IMR-90 (cell line): ENCODE measurements at regions not wholly inside any gene's neighbourhood (a gene's known extent, or its start where the extent isn't known, plus 50 kb on each side); places are given as distances from the start of the nearest gene placed in this dataset.

Experiments used
- ATAC-seq: fragments of 200-7000 bp; cut with Tn5 transposase; 2 replicates; pipeline ENCODE4 v1.9.1; 2020; ENCODE audit warnings: low read depth, mild to moderate bottlenecking, moderate library complexity
- BruUV-seq: library from RNA; stranded (reverse); fragments of 400-500 nt; replicated peaks from 2 replicates; lab custom pipeline; 2021; lab: Mats Ljungman, UMichigan
- CTCF ChIA-PET: fragments of 300-600 bp; formaldehyde crosslinking; extraction: SDS; loops from one replicate; lab custom pipeline; 2021; ENCODE audit warnings: antibody characterized with exemption; lab: Yijun Ruan, JAX
- POLR2A ChIA-PET: fragments of 300-600 bp; sonication (Branson Sonifier 250); formaldehyde crosslinking; loops from one replicate; lab custom pipeline; 2022; ENCODE audit warnings: antibody characterized with exemption; ENCODE audit not compliant: unreplicated experiment; lab: Charles Lee
- DNase-seq: peaks from one replicate; pipeline ENCODE4 v3.0.0; 2013
- H2AFZ ChIP-seq: replicated peaks from 2 replicates; pipeline ENCODE3; 2013; ENCODE audit warnings: low read length, mild to moderate bottlenecking; ENCODE audit not compliant: poor library complexity
- H2AK5ac ChIP-seq: 2 replicates; pipeline ENCODE4 v1.6.1; 2013; ENCODE audit warnings: low read depth, low read length, inconsistent platforms
- H2AK9ac ChIP-seq: replicated peaks from 2 replicates; pipeline ENCODE3; 2013; ENCODE audit warnings: mild to moderate bottlenecking, low read depth, low read length, moderate library complexity; ENCODE audit not compliant: poor library complexity
- H2BK120ac ChIP-seq: 2 replicates; pipeline ENCODE4 v1.6.1; 2013; ENCODE audit warnings: low read depth, low read length, inconsistent platforms
- H2BK15ac ChIP-seq: 3 replicates; pipeline ENCODE4 v1.6.1; 2013; ENCODE audit warnings: low read depth, low read length, inconsistent platforms
- H2BK20ac ChIP-seq: 2 replicates; pipeline ENCODE4 v1.6.1; 2013; ENCODE audit warnings: low read depth, mild to moderate bottlenecking, inconsistent platforms, low read length, moderate library complexity
- H2BK5ac ChIP-seq: 2 replicates; pipeline ENCODE4 v1.6.1; 2013; ENCODE audit warnings: mild to moderate bottlenecking, low read depth, low read length, inconsistent platforms; ENCODE audit not compliant: poor library complexity, severe bottlenecking
- H3K14ac ChIP-seq: replicated peaks from 2 replicates; pipeline ENCODE4 v1.6.1; 2013; ENCODE audit warnings: low read depth, low read length, inconsistent platforms
- H3K18ac ChIP-seq: 2 replicates; pipeline ENCODE4 v1.6.1; 2013; ENCODE audit warnings: low read depth, low read length, control low read depth
- H3K23ac ChIP-seq: 2 replicates; pipeline ENCODE4 v1.6.1; 2013; ENCODE audit warnings: low read depth, low read length, inconsistent platforms
- H3K27ac ChIP-seq: 2 replicates; pipeline ENCODE4 v1.5.1; 2013; ENCODE audit warnings: mild to moderate bottlenecking, control low read depth, low read length; ENCODE audit not compliant: insufficient read depth
- H3K27me3 ChIP-seq: 2 replicates; pipeline ENCODE4 v1.6.1; 2013; ENCODE audit warnings: low read length; ENCODE audit not compliant: control insufficient read depth, insufficient read depth
- H3K36me3 ChIP-seq: 2 replicates; pipeline ENCODE4 v1.6.1; 2013; ENCODE audit warnings: low read length, mixed read lengths; ENCODE audit not compliant: control insufficient read depth, insufficient read depth
- H3K4ac ChIP-seq: 2 replicates; pipeline ENCODE4 v1.6.1; 2013; ENCODE audit warnings: low read depth, low read length, inconsistent platforms
- H3K4me1 ChIP-seq: 2 replicates; pipeline ENCODE4 v1.6.1; 2013; ENCODE audit warnings: low read length, mixed read lengths; ENCODE audit not compliant: control insufficient read depth, insufficient read depth
- H3K4me2 ChIP-seq: 2 replicates; pipeline ENCODE4 v1.6.1; 2013; ENCODE audit warnings: low read depth, mild to moderate bottlenecking, control low read depth, low read length, moderate library complexity
- H3K4me3 ChIP-seq: 2 replicates; pipeline ENCODE4 v1.5.1; 2013; ENCODE audit warnings: low read depth, mild to moderate bottlenecking, control low read depth, low read length, moderate library complexity; ENCODE audit not compliant: insufficient read depth
- H3K56ac ChIP-seq: 2 replicates; pipeline ENCODE4 v1.6.1; 2013; ENCODE audit warnings: low read length, inconsistent platforms; ENCODE audit not compliant: insufficient read depth; ENCODE audit errors: extremely low read depth
- H3K79me1 ChIP-seq, 2 experiments: 2 replicates each; pipeline ENCODE4 v1.6.1; 2013; ENCODE audit warnings: low read length in 2 of 2, inconsistent platforms in 1 of 2, low read depth in 1 of 2
- H3K9ac ChIP-seq: 2 replicates; pipeline ENCODE4 v1.6.1; 2013; ENCODE audit warnings: low read depth, low read length, control low read depth
- H3K9me1 ChIP-seq: 2 replicates; pipeline ENCODE4 v1.6.1; 2013; ENCODE audit warnings: low read length, inconsistent platforms; ENCODE audit not compliant: insufficient read depth
- H3K9me3 ChIP-seq: 2 replicates; pipeline ENCODE4 v1.6.1; 2013; ENCODE audit warnings: low read length; ENCODE audit not compliant: control insufficient read depth, insufficient read depth
- H4K20me1 ChIP-seq: 2 replicates; pipeline ENCODE4 v1.6.1; 2013; ENCODE audit warnings: low read length, inconsistent platforms; ENCODE audit not compliant: insufficient read depth
- H4K5ac ChIP-seq: 2 replicates; pipeline ENCODE4 v1.6.1; 2013; ENCODE audit warnings: mild to moderate bottlenecking, low read depth, low read length, control low read depth
- H4K8ac ChIP-seq, 2 experiments: 2 replicates each; pipeline ENCODE4 v1.6.1; 2013; ENCODE audit warnings: low read depth in 2 of 2, low read length in 2 of 2, control low read depth in 1 of 2, inconsistent platforms in 1 of 2
- H4K91ac ChIP-seq: 2 replicates; pipeline ENCODE4 v1.6.1; 2013; ENCODE audit warnings: low read depth, low read length, inconsistent platforms; ENCODE audit not compliant: insufficient read depth
- BHLHE40 ChIP-seq: fragments of 150-350 bp; IDR thresholded peaks from 2 replicates; pipeline ENCODE4 v1.6.1; 2016; ENCODE audit warnings: mild to moderate bottlenecking, low read depth, low read length
- CEBPB ChIP-seq: IDR thresholded peaks from 2 replicates; pipeline ENCODE4 v1.6.1; 2012; ENCODE audit warnings: low read depth, low read length, improper control_type of control experiment
- CHD1 ChIP-seq: IDR thresholded peaks from 2 replicates; pipeline ENCODE4 v1.6.1; 2012; ENCODE audit warnings: low read depth, low read length, improper control_type of control experiment
- FOS ChIP-seq: fragments of 150-350 bp; IDR thresholded peaks from 2 replicates; pipeline ENCODE4 v1.6.1; 2016; ENCODE audit warnings: low read depth, low read length
- MAFK ChIP-seq: IDR thresholded peaks from 2 replicates; pipeline ENCODE4 v1.6.1; 2012; ENCODE audit warnings: low read depth, low read length, improper control_type of control experiment
- MAZ ChIP-seq: IDR thresholded peaks from 2 replicates; pipeline ENCODE4 v1.6.1; 2012; ENCODE audit warnings: low read depth, mild to moderate bottlenecking, low read length, improper control_type of control experiment, moderate library complexity, borderline replicate concordance
- MXI1 ChIP-seq: IDR thresholded peaks from 2 replicates; pipeline ENCODE4 v1.6.1; 2012; ENCODE audit warnings: low read depth, mild to moderate bottlenecking, low read length, moderate library complexity, borderline replicate concordance
- NFE2L2 ChIP-seq: fragments of 150-350 bp; IDR thresholded peaks from 2 replicates; pipeline ENCODE4 v1.6.1; 2016; ENCODE audit warnings: low read depth, mild to moderate bottlenecking, low read length
- POLR2A ChIP-seq: IDR thresholded peaks from 2 replicates; pipeline ENCODE4 v1.6.1; 2012; ENCODE audit warnings: mild to moderate bottlenecking, low read depth, low read length
- RAD21 ChIP-seq: IDR thresholded peaks from 2 replicates; pipeline ENCODE4 v1.6.1; 2012; ENCODE audit warnings: low read length, improper control_type of control experiment
- RCOR1 ChIP-seq: IDR thresholded peaks from 2 replicates; pipeline ENCODE4 v1.6.1; 2012; ENCODE audit warnings: mild to moderate bottlenecking, low read length, improper control_type of control experiment; ENCODE audit not compliant: insufficient replicate concordance
- RFX5 ChIP-seq: IDR thresholded peaks from 2 replicates; pipeline ENCODE4 v1.8.0; 2012; ENCODE audit warnings: low read depth, mild to moderate bottlenecking, low read length, moderate library complexity
- SMC3 ChIP-seq: fragments of 150-350 bp; IDR thresholded peaks from 2 replicates; pipeline ENCODE4 v1.6.1; 2016; ENCODE audit warnings: low read depth, mild to moderate bottlenecking, antibody characterized with exemption, low read length, moderate library complexity
- WGBS, 2 experiments: methylation state at CpG; one replicate each; pipeline versions ENCODE4 v1.1.5 to v1.1.7; 2013; ENCODE audit warnings: missing lambda C conversion rate in 2 of 2; ENCODE audit not compliant: insufficient read length in 1 of 2; ENCODE audit errors: extremely low coverage in 2 of 2; 5-methylcytosine and 5-hydroxymethylcytosine counted together
- dilution Hi-C: fragments of 300-500 bp; cut with HindIII; formaldehyde crosslinking; loops from one replicate; pipeline ENCODE4 v1.14.3; 2018; ENCODE audit warnings: low sequenced_read_pairs; ENCODE audit not compliant: unreplicated experiment
- in situ Hi-C: fragments of 300-500 bp; cut with MboI; formaldehyde crosslinking; loops from 3 replicates; pipeline ENCODE4 v1.14.3; 2019; ENCODE audit warnings: low sequenced_read_pairs, inconsistent platforms, mixed read lengths
- intact Hi-C: fragments of 100-400 bp; cut with micrococcal nuclease; formaldehyde crosslinking; loops from 2 replicates; pipeline ENCODE4 v1.10.0; 2022
- TF ChIP-seq, protein P1 (sequence below): fragments of 150-350 bp; IDR thresholded peaks from 2 replicates; pipeline ENCODE4 v1.6.1; 2017; ENCODE audit warnings: mild to moderate bottlenecking, antibody characterized with exemption, low read length, low read depth
- TF ChIP-seq, protein P2 (sequence below): conservative IDR thresholded peaks from 2 replicates; pipeline ENCODE4 v1.5.1; 2012; ENCODE audit warnings: mild to moderate bottlenecking, low read depth, low read length, improper control_type of control experiment
- TF ChIP-seq, protein P3 (sequence below): fragments of 150-350 bp; IDR thresholded peaks from 2 replicates; pipeline ENCODE4 v1.6.1; 2016; ENCODE audit warnings: low read depth, mild to moderate bottlenecking, low read length, moderate library complexity, borderline replicate concordance

DNA sequence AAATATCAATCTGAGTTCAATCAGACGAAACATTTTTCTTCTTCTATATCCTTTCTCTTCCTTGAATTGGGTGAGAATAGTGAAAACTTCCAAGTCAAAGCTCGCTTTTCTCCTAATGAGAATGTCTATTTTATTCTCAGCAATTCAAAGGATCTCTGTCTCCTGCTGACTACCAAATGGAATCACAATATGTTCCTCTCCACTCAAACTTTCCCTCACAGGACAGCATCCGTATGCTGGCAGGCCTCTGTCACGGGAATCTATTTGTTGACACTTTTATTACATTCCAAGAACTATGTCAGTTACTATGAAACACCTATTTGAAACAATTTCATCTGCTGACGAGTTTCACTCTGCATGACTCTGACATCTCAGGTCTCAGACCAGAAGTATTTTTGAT, 1196.6 kb downstream of the CDH11 start:
- H3K4ac ChIP-seq: no peak overlapping the region
- POLR2A ChIA-PET: no interaction called here
- H3K79me1 ChIP-seq: no peaks in the 10 kb centered on the region
- H3K23ac ChIP-seq: no peak overlapping the region
- in situ Hi-C loops (no loop called here), dilution Hi-C loops (no loop called here), intact Hi-C loops (no loop called here)
- H2AFZ ChIP-seq: no peak overlapping the region
- BruUV-seq: no TSS peak
- no peak overlapping the region for H3K4me3 ChIP-seq
- H2AK9ac ChIP-seq: no peak overlapping the region
- CTCF ChIA-PET: no interaction called here
- no peak for DNase-seq
- no peak overlapping the region for H3K27ac ChIP-seq
- H3K4me1 ChIP-seq: no peaks in the 10 kb centered on the region
- H3K27me3 ChIP-seq: no peaks in the 10 kb centered on the region
- no peaks in the 10 kb centered on the region for H3K9me1 ChIP-seq
- H2BK5ac ChIP-seq: no peak overlapping the region
- no peak for ATAC-seq
- H4K91ac ChIP-seq: no peak overlapping the region
- H4K5ac ChIP-seq: no peak overlapping the region
- no peaks in the 10 kb centered on the region for H3K36me3 ChIP-seq
- H3K56ac ChIP-seq: no peak overlapping the region
- H3K18ac ChIP-seq: no peak overlapping the region
- 80% methylated on average over 1 of the region's 5 CpGs; no CpG with 5 or more reads in 1 of the 2 experiments for WGBS, 2 experiments
- no peak overlapping the region for H3K9ac ChIP-seq
- H2BK120ac ChIP-seq: no peak overlapping the region
- H4K8ac ChIP-seq: no peak overlapping the region
- TF ChIP-seq MXI1 (no peak), RCOR1 (no peak), FOS (no peak), RAD21 (no peak), BHLHE40 (no peak), POLR2A (no peak), RFX5 (no peak), CHD1 (no peak), MAZ (no peak), CEBPB (no peak), MAFK (no peak), NFE2L2 (no peak), SMC3 (no peak)
- TF ChIP-seq, protein P1, sequence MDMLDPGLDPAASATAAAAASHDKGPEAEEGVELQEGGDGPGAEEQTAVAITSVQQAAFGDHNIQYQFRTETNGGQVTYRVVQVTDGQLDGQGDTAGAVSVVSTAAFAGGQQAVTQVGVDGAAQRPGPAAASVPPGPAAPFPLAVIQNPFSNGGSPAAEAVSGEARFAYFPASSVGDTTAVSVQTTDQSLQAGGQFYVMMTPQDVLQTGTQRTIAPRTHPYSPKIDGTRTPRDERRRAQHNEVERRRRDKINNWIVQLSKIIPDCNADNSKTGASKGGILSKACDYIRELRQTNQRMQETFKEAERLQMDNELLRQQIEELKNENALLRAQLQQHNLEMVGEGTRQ: no peak
- TF ChIP-seq, protein P2, sequence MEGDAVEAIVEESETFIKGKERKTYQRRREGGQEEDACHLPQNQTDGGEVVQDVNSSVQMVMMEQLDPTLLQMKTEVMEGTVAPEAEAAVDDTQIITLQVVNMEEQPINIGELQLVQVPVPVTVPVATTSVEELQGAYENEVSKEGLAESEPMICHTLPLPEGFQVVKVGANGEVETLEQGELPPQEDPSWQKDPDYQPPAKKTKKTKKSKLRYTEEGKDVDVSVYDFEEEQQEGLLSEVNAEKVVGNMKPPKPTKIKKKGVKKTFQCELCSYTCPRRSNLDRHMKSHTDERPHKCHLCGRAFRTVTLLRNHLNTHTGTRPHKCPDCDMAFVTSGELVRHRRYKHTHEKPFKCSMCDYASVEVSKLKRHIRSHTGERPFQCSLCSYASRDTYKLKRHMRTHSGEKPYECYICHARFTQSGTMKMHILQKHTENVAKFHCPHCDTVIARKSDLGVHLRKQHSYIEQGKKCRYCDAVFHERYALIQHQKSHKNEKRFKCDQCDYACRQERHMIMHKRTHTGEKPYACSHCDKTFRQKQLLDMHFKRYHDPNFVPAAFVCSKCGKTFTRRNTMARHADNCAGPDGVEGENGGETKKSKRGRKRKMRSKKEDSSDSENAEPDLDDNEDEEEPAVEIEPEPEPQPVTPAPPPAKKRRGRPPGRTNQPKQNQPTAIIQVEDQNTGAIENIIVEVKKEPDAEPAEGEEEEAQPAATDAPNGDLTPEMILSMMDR: no peak
- TF ChIP-seq, protein P3, sequence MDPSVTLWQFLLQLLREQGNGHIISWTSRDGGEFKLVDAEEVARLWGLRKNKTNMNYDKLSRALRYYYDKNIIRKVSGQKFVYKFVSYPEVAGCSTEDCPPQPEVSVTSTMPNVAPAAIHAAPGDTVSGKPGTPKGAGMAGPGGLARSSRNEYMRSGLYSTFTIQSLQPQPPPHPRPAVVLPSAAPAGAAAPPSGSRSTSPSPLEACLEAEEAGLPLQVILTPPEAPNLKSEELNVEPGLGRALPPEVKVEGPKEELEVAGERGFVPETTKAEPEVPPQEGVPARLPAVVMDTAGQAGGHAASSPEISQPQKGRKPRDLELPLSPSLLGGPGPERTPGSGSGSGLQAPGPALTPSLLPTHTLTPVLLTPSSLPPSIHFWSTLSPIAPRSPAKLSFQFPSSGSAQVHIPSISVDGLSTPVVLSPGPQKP: no peak
- no peak overlapping the region for H2AK5ac ChIP-seq
- H3K4me2 ChIP-seq: no peak overlapping the region
- no peak overlapping the region for H3K14ac ChIP-seq
- no peak overlapping the region for H2BK20ac ChIP-seq
- no peaks in the 10 kb centered on the region for H4K20me1 ChIP-seq
- H3K9me3 ChIP-seq: no peaks in the 10 kb centered on the region
- H2BK15ac ChIP-seq: no peak overlapping the region
